ENCODE measurements at regions not wholly inside any gene's neighbourhood (a gene's known extent, or its start where the extent isn't known, plus 50 kb on each side); places are given as distances from the start of the nearest gene placed in this dataset.

GRCh38 chr6:133631421-133631820 is 257.5 kb upstream of the TCF21 start:
- DNase-seq (ENCODE audit: low read depth in 2 of 2) = no peak

DNA sequence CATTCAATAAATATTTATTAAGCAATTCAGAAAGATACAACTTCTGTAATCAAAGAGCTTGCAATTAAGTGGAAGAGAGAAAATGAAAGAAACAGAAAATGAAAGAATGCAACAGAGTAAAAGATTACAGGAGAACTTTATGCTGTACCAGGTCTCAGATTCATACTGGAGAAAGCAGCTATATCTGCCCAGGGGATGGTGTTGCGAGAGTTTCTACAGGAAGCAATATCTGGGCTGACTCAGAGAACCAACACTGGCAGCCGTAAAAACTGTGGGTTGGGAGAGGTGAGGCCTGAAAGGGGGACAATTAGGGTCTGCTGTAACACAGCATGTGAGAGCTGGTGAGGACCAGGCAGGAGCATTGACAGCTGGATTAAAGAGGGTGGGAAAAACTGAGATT is 256.7 kb upstream of the TCF21 start:
- DNase-seq (ENCODE audit: low read depth in 2 of 2) = no peak

- DNase-seq (ENCODE audit: low read depth in 2 of 2) = no peak
These were observed 256.0 kb upstream of the TCF21 start for GRCh38 chr6:133632906-133633305.

- DNase-seq (ENCODE audit: low read depth in 2 of 2) = no peak
These were observed 254.4 kb upstream of the TCF21 start for GRCh38 chr6:133634474-133634873.

DNA sequence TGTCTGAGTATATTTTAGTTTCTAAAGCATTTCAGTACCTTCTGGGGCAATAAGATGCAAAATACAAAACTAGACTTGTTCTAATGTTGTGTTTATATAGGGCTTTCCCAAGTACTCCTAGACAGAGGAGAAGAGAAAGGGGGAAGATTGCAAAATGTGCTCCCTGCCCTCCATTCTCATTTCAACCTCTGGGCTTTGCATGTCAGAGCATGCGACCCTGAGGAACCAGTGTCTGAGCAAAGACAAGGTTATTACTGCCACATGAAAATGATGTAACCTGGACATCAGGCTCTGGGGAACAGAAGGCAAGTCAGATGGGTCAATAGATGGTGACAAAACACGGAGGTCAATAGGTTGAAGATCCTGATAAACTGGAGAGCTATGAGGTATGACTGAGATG is 253.5 kb upstream of the TCF21 start:
- no peak for DNase-seq (ENCODE audit: low read depth in 2 of 2)

DNA sequence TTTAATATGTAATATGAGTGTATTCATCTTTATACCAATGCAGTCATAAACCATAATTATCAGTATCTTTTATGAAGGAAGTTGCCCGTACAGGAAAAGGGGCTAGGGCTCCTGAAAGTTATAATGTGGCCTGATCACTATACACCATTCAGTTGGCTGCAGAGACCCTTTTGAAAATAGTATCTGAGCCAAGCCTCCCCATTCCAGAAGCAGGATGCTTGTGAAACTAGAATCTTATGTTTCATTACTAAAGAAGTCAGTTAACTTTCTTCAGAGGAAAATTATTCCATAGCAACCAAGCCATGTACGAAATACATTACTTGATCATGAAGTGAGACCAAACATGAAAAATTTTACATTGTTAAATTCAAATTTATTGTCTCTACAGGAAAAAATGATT is 251.5 kb upstream of the TCF21 start:
- no peak for DNase-seq (ENCODE audit: low read depth in 2 of 2)

DNA sequence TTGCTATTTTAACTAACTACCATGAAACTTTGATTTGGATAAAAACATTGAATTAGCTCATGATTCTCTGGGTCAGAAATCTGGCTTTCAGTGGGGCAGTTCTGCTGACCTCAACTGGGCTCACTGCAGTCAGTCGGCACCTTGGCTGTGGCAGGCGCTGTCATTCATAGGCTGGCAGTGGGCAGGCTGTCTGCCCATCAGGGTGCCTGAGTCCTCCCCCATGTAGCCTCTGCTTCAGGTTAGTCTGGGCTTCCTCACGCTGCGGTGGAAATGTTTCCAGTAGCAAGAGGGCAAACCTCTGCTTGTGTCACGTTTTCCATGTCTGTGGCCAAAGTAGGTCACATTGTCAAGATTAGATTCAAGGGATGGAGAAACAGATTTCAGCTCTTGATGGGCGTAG is 251.0 kb upstream of the TCF21 start:
- no peak for DNase-seq (ENCODE audit: low read depth in 2 of 2)

DNA sequence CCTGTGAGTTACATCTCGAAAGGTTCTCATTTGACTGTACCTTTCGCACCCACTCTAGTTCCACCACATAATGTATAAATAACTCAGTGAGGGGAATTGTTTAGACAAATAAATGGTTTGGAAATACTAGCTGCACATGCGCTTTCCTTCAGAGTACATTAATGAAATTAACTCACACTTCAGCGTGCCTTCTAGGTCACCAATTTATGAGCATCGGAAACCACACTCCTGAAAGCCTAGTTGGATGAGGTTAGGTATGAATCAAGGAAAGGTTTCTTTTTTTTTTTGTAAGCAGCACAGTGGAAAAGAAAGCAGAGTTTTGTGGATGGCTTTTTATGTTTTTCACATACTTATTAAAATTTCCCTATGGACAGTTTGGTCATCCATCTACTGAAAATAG is 247.8 kb upstream of the TCF21 start:
- no peak for DNase-seq (ENCODE audit: low read depth in 2 of 2)

- DNase-seq (ENCODE audit: low read depth in 2 of 2) = no peak
These were observed 244.4 kb upstream of the TCF21 start for GRCh38 chr6:133644548-133644891.

DNA sequence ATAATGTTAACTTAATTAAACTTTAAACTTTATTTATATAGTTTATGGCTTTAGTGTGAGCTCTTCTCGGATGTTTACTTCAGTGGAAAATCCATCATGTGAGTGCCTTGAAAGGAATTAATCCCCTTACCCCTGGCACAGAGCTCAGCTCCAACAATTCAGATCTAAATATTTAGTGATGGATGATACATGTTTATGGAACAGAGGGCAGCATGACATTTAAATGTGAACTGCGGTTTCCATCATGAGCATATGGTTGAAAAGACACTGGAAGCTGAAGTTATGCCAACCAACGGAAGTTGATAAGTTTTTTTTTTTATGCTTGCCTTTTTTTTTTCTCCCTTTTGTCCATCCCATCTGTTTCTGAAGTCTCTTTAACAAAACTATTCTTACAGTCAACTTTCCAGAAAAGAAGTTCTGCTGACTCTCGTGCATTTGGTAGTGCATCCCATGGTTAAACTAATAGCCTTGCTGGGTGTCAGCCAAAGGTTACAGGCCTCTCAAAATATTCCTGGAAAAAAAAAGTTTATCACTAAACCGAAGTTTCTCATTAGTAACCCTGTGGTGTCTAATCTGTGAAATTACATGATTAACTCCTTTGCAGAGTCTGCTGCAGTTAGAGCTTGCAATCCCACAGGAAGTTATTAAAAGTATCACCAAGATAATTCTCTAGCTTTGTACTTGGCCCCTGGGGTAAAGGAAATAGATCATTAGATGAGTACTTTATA is 243.9 kb upstream of the TCF21 start:
- no peak for DNase-seq (ENCODE audit: low read depth in 2 of 2)

- DNase-seq (ENCODE audit: low read depth in 2 of 2) = no peak
These were observed 242.8 kb upstream of the TCF21 start for GRCh38 chr6:133645966-133646740.

GRCh38 chr6:133648581-133648980 is 240.3 kb upstream of the TCF21 start:
- DNase-seq (ENCODE audit: low read depth in 2 of 2) = no peak

DNA sequence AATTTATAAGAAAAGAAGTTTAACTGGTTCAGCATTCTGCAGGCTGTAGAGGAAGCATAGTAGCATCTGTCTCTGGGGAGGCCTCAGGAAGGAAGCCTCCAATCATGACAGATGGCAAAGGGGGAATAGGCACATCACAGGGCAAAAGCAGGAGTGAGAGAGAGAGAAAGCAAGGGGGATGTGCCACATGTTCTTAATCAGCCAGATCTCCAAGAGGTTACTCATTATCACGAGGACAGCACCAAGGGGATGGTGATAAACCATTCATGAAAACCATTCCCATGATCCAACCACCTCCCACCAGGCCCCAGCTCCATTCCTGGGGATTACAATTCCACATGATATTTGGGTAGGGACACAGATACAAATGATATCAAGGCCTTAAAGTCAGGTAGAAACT is 217.5 kb upstream of the TCF21 start:
- no peak for DNase-seq (ENCODE audit: low read depth in 2 of 2)

GRCh38 chr6:133673056-133673455 is 215.9 kb upstream of the TCF21 start:
- DNase-seq (ENCODE audit: low read depth in 2 of 2) = no peak

DNA sequence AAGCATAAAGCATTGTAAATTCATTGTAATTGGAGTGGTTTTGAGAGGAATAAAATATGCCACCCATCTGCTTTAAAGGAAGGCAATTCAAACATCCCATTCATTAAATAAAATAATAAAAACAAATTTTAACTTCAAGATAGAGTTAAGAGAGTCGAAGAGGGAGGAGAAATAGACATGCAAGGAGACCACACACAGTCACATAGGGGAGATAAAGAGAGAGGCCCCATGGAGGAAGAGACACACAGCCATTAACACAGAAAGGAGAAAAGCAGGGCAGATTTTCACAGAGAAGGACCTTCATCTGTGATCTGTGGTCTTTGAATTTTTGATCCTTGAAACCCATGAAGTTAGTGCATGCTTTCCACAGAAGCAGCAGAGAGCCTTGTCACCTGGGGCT is 214.3 kb upstream of the TCF21 start:
- DNase-seq (ENCODE audit: low read depth in 2 of 2) = no peak

GRCh38 chr6:133680994-133681393 is 207.9 kb upstream of the TCF21 start:
- no peak for DNase-seq (ENCODE audit: low read depth in 2 of 2)

DNA sequence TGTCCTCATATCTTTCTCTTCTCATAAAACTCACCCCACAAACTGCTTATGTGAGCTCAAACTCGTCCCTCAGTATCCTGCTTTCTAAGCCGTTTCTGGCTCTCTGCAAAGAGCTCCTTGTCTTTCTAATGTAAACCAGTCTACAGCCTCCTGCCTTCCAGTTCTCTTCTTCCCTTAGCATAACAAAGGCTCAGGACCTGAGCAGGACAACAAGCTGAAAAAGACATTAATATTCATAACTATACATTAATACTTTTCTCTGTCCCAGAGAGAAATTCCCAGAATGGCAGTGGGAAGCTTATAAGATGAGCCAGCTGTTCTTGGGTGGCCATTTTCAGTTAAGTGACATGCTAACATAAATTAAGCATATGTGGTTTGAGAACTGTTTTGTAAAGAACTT is 207.0 kb upstream of the TCF21 start:
- DNase-seq (ENCODE audit: low read depth in 2 of 2) = no peak

- no peak for DNase-seq (ENCODE audit: low read depth in 2 of 2)
These were observed 206.2 kb upstream of the TCF21 start for GRCh38 chr6:133682506-133683307.

DNA sequence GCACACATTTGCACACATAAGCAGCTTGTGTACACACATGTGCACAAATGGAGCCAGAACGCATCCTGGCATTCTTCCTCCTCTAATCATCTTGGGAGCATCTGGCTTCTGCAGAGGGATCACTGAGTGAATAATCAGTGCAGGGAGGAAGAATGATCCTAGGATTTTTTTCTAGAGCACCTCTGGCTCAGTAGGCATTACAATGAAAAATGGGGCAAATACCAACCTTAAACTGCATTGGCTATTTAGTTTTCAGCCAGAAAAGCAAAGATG is 205.7 kb upstream of the TCF21 start:
- DNase-seq (ENCODE audit: low read depth in 2 of 2) = no peak

- no peak for DNase-seq (ENCODE audit: low read depth in 2 of 2)
These were observed 205.3 kb upstream of the TCF21 start for GRCh38 chr6:133683606-133684005.

DNA sequence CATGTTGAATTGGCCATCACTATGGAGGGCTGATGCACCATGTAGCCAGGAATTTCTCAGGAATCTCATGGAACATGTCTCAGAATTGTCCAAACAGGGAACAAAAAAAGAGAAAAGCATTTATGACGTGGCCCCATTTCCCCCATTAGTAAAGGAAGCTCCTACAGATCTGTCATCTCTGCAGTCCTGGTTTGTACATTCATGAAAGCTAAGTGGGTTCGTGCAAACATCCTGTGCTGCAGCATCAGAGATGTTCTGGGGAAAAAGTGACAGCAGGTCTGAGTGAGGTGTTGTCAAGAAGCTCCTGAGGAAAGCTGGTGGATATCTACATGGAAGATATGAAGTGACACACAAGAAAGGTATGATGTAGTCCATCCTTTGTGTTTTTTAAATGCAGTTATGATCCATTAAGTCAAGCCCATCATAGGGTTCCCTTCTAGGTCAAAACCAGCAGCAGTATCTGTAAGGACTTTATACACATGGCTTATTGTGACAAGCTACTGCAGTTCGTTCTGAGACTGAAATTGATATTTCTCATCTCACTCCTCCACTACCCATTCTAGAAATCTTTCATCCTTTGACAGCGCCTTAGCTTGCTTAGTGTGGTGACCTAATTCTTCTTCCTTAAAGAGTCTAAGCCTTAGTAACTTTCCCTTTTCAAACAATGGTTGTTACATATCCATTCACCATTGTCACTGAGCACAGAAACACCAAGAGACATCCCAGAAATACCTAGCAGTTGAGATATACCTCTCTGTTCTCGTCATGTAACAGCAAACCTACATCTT is 200.0 kb upstream of the TCF21 start:
- DNase-seq (ENCODE audit: low read depth in 2 of 2) = no peak

DNA sequence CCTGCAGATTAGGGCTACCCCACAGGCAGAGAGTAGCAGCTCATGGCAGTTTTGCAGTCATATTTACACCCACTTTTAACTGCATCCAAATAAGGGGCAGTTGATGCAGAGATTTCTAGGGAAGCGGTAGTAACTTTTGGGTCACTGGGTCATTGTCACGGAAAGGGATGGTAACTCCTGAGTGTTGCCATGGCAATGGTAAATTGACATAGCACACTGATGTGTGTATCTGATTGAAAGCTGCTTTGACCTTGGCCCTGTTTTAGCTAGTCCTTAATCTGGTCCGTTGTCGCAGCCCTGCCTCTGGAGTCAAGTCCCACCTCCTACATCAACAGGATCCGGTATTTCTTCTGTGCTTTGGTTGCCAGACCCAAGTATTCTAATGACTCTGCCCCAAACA is 199.1 kb upstream of the TCF21 start:
- DNase-seq (ENCODE audit: low read depth in 2 of 2) = no peak

Measured in stimulated activated CD8-positive, alpha-beta memory T cell treated with anti-CD3 and anti-CD28 coated beads, Interleukin-2, amount 100 ng/mL, for 48 hours (primary cell).